D721Med (cell line): ENCODE measurements at regions not wholly inside any gene's neighbourhood (a gene's known extent, or its start where the extent isn't known, plus 50 kb on each side); places are given as distances from the start of the nearest gene placed in this dataset.

Source experiments
- DNase-seq: peaks from one replicate; pipeline ENCODE4 v3.0.0; 2011; ENCODE audit warnings: low spot score; ENCODE audit not compliant: insufficient read length
- FAIRE-seq: peaks from 2 replicates; lab custom pipeline; 2011; peaks lifted over from hg19 to GRCh38; lab: Jason Lieb, UNC
- CTCF ChIP-seq: IDR thresholded peaks from 2 replicates; pipeline ENCODE4 v1.5.1; 2012; ENCODE audit warnings: mild to moderate bottlenecking, control low read depth; ENCODE audit not compliant: insufficient read depth; ENCODE audit errors: missing control alignments

- FAIRE-seq, result no peak
These were observed 92.9 kb upstream of the CADPS start for GRCh38 chr3:62968128-62968527.

DNA sequence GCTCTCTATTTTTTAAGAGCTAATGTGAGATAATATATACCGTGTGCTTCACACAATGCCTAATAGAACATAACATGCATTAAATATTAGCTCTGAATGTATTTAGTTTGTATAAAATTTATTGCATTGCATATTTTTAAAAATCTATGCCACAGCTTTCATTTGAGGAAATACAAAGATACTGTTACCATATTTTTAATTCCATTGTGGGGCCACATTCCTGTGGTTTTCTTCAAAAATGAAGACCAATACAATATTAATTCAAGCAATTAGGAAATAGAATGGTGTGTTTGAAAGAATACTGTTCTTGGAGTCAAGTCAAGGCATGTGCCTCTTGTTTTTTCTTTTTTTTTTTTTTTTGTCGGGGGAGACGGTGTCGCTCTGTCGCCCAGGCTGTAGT is 95.4 kb upstream of the CADPS start:
- no peak for TF ChIP-seq CTCF
- no peak for DNase-seq
- no peak for FAIRE-seq

More at GRCh38 chr3:62968128-62968527, 92.9 kb upstream of the CADPS start:
- no peak for TF ChIP-seq CTCF
- DNase-seq, result no peak

DNA sequence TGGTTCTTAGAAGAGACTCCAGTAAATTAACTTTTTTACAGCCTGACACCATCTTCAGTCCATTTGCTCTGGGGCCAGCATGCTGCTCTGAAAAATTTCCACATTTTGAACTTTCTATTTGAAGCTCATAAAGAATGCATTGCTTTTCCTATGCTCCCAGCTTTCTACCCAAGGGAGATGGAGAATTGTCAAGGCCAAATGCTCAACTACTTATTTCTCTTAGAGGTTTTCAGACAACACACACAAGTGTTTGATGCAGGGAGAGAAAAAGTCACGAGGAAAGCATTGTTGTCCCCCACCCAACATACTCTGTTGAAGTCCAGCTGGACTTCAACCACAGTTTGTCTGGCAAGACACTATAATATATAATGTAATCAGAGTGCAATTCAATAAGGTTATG is 100.3 kb upstream of the CADPS start:
- DNase-seq, result no peak
- no peak for FAIRE-seq
- no peak for TF ChIP-seq CTCF

GRCh38 chr3:62981962-62982361 is 106.7 kb upstream of the CADPS start:
- DNase-seq (no peak), FAIRE-seq (no peak)
- no peak for TF ChIP-seq CTCF

DNA sequence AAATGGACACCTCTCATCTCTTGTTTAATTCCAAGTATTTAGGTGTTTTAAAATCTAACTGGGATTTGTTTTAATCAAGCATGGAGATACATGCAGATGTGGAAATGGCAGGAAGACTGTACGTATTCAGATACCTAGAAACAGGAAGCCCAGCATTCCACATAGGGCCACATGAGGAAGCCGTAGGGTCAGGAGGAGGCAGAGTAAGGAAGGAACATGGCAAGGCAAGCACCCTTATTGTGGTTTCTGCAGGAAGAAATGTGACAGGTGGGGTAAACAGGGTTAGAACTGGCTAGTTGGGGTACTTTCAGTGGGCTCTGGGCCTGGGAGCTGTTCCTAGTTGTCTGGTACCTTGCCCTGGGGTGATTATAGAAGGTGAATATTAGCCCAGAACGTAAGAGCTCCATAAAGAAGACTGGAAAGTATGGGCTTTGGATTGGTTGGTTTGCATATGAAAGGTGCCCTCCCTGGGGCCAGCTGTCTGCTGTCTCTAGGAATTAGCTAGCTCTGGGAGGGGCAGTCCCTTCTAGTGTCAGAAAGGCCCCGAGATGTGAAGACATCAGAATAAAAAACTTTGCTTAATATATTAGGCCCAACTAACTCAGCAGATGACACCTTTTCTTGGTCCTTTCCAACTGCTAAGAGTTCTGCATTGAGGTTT is 107.7 kb upstream of the CADPS start:
- DNase-seq, result no peak

GRCh38 chr3:62986061-62986460 is 110.8 kb upstream of the CADPS start:
- FAIRE-seq (no peak), DNase-seq (no peak)
- TF ChIP-seq CTCF, result no peak

More for the DNA sequence above, 107.7 kb upstream of the CADPS start:
- no peak for TF ChIP-seq CTCF
- no peak for FAIRE-seq

GRCh38 chr3:62987721-62988120 is 112.5 kb upstream of the CADPS start:
- TF ChIP-seq CTCF, result no peak

More at GRCh38 chr3:62987721-62988120, 112.5 kb upstream of the CADPS start:
- FAIRE-seq (no peak), DNase-seq (no peak)
